A549 (cell line): ENCODE measurements at regions not wholly inside any gene's neighbourhood (a gene's known extent, or its start where the extent isn't known, plus 50 kb on each side); places are given as distances from the start of the nearest gene placed in this dataset.

Experiments
- ATAC-seq, 2 experiments: fragments of 200-7000 bp in 1 of 2; fragments of >200 bp in 1 of 2; cut with Nextera tagmentation in 1 of 2; cut with Tn5 transposase in 1 of 2; 3 replicates each; pipeline versions ENCODE4 v1.8.0 to v1.9.1; 2018 to 2020; ENCODE audit warnings: mild to moderate bottlenecking in 1 of 2, moderate library complexity in 1 of 2
- CTCF ChIA-PET: fragments of 300-600 bp; sonication (Branson Sonifier 250); formaldehyde crosslinking; extraction: SDS; loops from one replicate; lab custom pipeline; 2021; ENCODE audit warnings: antibody characterized with exemption, inconsistent platforms; lab: Yijun Ruan, JAX
- POLR2A ChIA-PET: fragments of 350-600 bp; formaldehyde crosslinking; extraction: SDS; loops from one replicate; lab custom pipeline; 2021; ENCODE audit warnings: antibody characterized with exemption, inconsistent platforms; lab: Yijun Ruan, JAX
- DNase-seq, 2 experiments: peaks; one replicate each; pipeline versions ENCODE4 v3.0.0 to v3.0.0-alpha.2; 2011 to 2016; ENCODE audit warnings: low read depth in 1 of 2, low spot score in 1 of 2
- FAIRE-seq: peaks from 2 replicates; lab custom pipeline; 2011; peaks lifted over from hg19 to GRCh38; lab: Jason Lieb, UNC
- H3K27ac ChIP-seq, 2 experiments: fragments of >200 bp; sonication (Bioruptor Twin); formaldehyde crosslinking; 3 replicates each; pipeline ENCODE4 v1.5.1; 2016 to 2017
- H3K4me1 ChIP-seq: fragments of >200 bp; sonication (Bioruptor Twin); formaldehyde crosslinking; 3 replicates; pipeline ENCODE4 v1.6.1; 2016
- H3K4me2 ChIP-seq: fragments of >200 bp; sonication (Bioruptor Twin); formaldehyde crosslinking; 3 replicates; pipeline ENCODE4 v1.6.1; 2016
- H3K4me3 ChIP-seq: fragments of >200 bp; sonication (Bioruptor Twin); formaldehyde crosslinking; 3 replicates; pipeline ENCODE4 v1.5.1; 2016
- H3K9me3 ChIP-seq: fragments of >200 bp; sonication (Bioruptor Twin); formaldehyde crosslinking; 3 replicates; pipeline ENCODE4 v1.6.1; 2016
- ATOH8 ChIP-seq: fragments of 250-450 bp; sonication (Bioruptor Pico); IDR thresholded peaks from 2 replicates; pipeline ENCODE4 v1.5.0; 2020; ENCODE audit warnings: low read depth, mild to moderate bottlenecking, moderate library complexity
- BHLHE40 ChIP-seq: IDR thresholded peaks from 2 replicates; pipeline ENCODE4 v1.6.1; 2012; ENCODE audit warnings: low read depth, low read length, inconsistent platforms
- CBX2 ChIP-seq: fragments of 200-600 bp; sonication (generic); IDR thresholded peaks from 2 replicates; pipeline ENCODE4 v1.6.1; 2016; ENCODE audit warnings: low read depth, mild to moderate bottlenecking, borderline replicate concordance
- CBX8 ChIP-seq: fragments of 200-600 bp; sonication (generic); IDR thresholded peaks from 2 replicates; pipeline ENCODE4 v1.6.1; 2016
- CTCF ChIP-seq: fragments of >200 bp; sonication (Bioruptor Twin); formaldehyde crosslinking; IDR thresholded peaks from 3 replicates; pipeline ENCODE4 v1.5.1; 2016
- E2F6 ChIP-seq: IDR thresholded peaks from 2 replicates; pipeline ENCODE4 v1.6.1; 2012; ENCODE audit warnings: low read depth, borderline replicate concordance
- EHF ChIP-seq: fragments of 250-450 bp; sonication (Bioruptor Pico); IDR thresholded peaks from 2 replicates; pipeline ENCODE4 v1.5.0; 2020; ENCODE audit warnings: mild to moderate bottlenecking
- ELK1 ChIP-seq: fragments of 150-350 bp; IDR thresholded peaks from 2 replicates; pipeline ENCODE4 v1.6.1; 2014; ENCODE audit warnings: low read depth, mild to moderate bottlenecking, low read length
- EP300 ChIP-seq, 2 experiments: fragments of >200 bp; sonication (Bioruptor Twin); formaldehyde crosslinking; IDR thresholded peaks; 2 replicates in 1 of 2; 3 replicates in 1 of 2; pipeline ENCODE4 v1.6.1; 2016 to 2017
- ESRRA ChIP-seq: fragments of 150-350 bp; IDR thresholded peaks from 2 replicates; pipeline ENCODE4 v1.6.1; 2014; ENCODE audit warnings: mild to moderate bottlenecking, low read length, borderline replicate concordance
- FOSB ChIP-seq: fragments of 250-450 bp; sonication (Bioruptor Pico); IDR thresholded peaks from 2 replicates; pipeline ENCODE4 v1.5.0; 2020; ENCODE audit warnings: mild to moderate bottlenecking, moderate library complexity
- FOSL2 ChIP-seq, 2 experiments: fragments of 450-650 bp in 1 of 2; fragments of >200 bp in 1 of 2; sonication (Bioruptor Twin) in 1 of 2; formaldehyde crosslinking; IDR thresholded peaks; 2 replicates each; pipeline versions ENCODE4 v1.5.0 to v1.6.1; 2016 to 2020; ENCODE audit warnings: mild to moderate bottlenecking in 1 of 2, moderate library complexity in 1 of 2
- HDAC2 ChIP-seq: fragments of 200-600 bp; sonication (generic); IDR thresholded peaks from 2 replicates; pipeline ENCODE4 v1.6.1; 2016
- KDM1A ChIP-seq: fragments of 200-600 bp; sonication (generic); IDR thresholded peaks from 2 replicates; pipeline ENCODE4 v1.6.1; 2016; ENCODE audit warnings: low read depth, mild to moderate bottlenecking
- MAX ChIP-seq: IDR thresholded peaks from 2 replicates; pipeline ENCODE4 v1.6.1; 2012
- MAZ ChIP-seq: fragments of 150-350 bp; IDR thresholded peaks from 2 replicates; pipeline ENCODE4 v1.6.1; 2014; ENCODE audit warnings: antibody characterized with exemption, low read depth, low read length, borderline replicate concordance
- NR3C1 ChIP-seq: fragments of >200 bp; sonication (Bioruptor Twin); formaldehyde crosslinking; IDR thresholded peaks from 3 replicates; pipeline ENCODE4 v1.6.1; 2017
- PHF8 ChIP-seq: fragments of 200-600 bp; sonication (generic); IDR thresholded peaks from 2 replicates; pipeline ENCODE4 v1.6.1; 2016; ENCODE audit warnings: low read depth, mild to moderate bottlenecking, antibody characterized with exemption, moderate library complexity, borderline replicate concordance
- POLR2A ChIP-seq: IDR thresholded peaks from 2 replicates; pipeline ENCODE4 v1.6.1; 2012; ENCODE audit warnings: mild to moderate bottlenecking, low read length
- RAD21 ChIP-seq, 2 experiments: fragments of >200 bp in 1 of 2; sonication (Bioruptor Twin) in 1 of 2; formaldehyde crosslinking in 1 of 2; IDR thresholded peaks in 1 of 2; conservative IDR thresholded peaks in 1 of 2; 2 replicates in 1 of 2; 3 replicates in 1 of 2; pipeline ENCODE4 v1.6.1; 2012 to 2018; ENCODE audit warnings: inconsistent platforms in 1 of 2
- RCOR1 ChIP-seq: fragments of 150-350 bp; IDR thresholded peaks from 2 replicates; pipeline ENCODE4 v1.6.1; 2014; ENCODE audit warnings: antibody characterized with exemption, low read length, low read depth
- REST ChIP-seq: fragments of 200-600 bp; sonication (generic); IDR thresholded peaks from 2 replicates; pipeline ENCODE4 v1.6.1; 2016; ENCODE audit warnings: antibody characterized with exemption, mild to moderate bottlenecking, moderate library complexity
- RNF2 ChIP-seq: fragments of 200-600 bp; sonication (generic); IDR thresholded peaks from 2 replicates; pipeline ENCODE4 v1.6.1; 2016; ENCODE audit warnings: low read depth, mild to moderate bottlenecking, antibody characterized with exemption, moderate library complexity, borderline replicate concordance
- USF2 ChIP-seq: fragments of 450-650 bp; IDR thresholded peaks from 2 replicates; pipeline ENCODE4 v1.6.1; 2014; ENCODE audit warnings: antibody characterized with exemption
- ZC3H11A ChIP-seq: fragments of 450-650 bp; IDR thresholded peaks from 2 replicates; pipeline ENCODE4 v1.6.1; 2014; ENCODE audit warnings: antibody characterized with exemption, mild to moderate bottlenecking
- ZFP36 ChIP-seq: fragments of 450-650 bp; IDR thresholded peaks from 2 replicates; pipeline ENCODE4 v1.6.1; 2014; ENCODE audit warnings: borderline replicate concordance; ENCODE audit not compliant: partially characterized antibody
- ZSCAN20 ChIP-seq: fragments of 250-450 bp; sonication (Bioruptor Pico); IDR thresholded peaks from 2 replicates; pipeline ENCODE4 v1.8.0; 2022; ENCODE audit warnings: mild to moderate bottlenecking, moderate library complexity
- WGBS: methylation state at CpG from one replicate; pipeline ENCODE4 v1.1.6; 2017; ENCODE audit errors: missing lambda C conversion rate; 5-methylcytosine and 5-hydroxymethylcytosine counted together

- no peak for ATAC-seq
- POLR2A ChIA-PET = no interaction called here
- TF ChIP-seq POLR2A = no peak
- TF ChIP-seq ZSCAN20 (CRISPR knock-in tag) = no peak
- no peak for TF ChIP-seq RNF2
- TF ChIP-seq PHF8 = no peak
- TF ChIP-seq FOSL2 (IDR thresholded peaks at IDR 0.05) = no peak
- TF ChIP-seq FOSL2 (CRISPR knock-in tag; IDR thresholded peaks at IDR 0.05) = no peak
- TF ChIP-seq CTCF = no peak
- no peak for TF ChIP-seq EHF (CRISPR knock-in tag)
- TF ChIP-seq EP300 (IDR thresholded peaks at IDR 0.05) = no peak
- TF ChIP-seq BHLHE40 = no peak
- TF ChIP-seq RAD21 (conservative IDR thresholded peaks at IDR 0.05 in 1 of 2, IDR thresholded peaks at IDR 0.05 in 1 of 2) = no peak
- no peak for TF ChIP-seq HDAC2
- no peak for TF ChIP-seq ATOH8 (CRISPR knock-in tag)
- TF ChIP-seq ZC3H11A = no peak
- TF ChIP-seq ZFP36 = no peak
- TF ChIP-seq MAZ = no peak
- TF ChIP-seq REST = no peak
- Histone ChIP-seq H3K27ac (no peak overlapping the region), H3K9me3 (no peaks in the 10 kb centered on the region), H3K4me2 (no peak overlapping the region), H3K4me1 (no peaks in the 10 kb centered on the region), H3K4me3 (no peak overlapping the region)
- no peak for DNase-seq
- WGBS = 58% methylated on average over 1 of the region's 1 CpG
- CTCF ChIA-PET = no interaction called here
- no peak for FAIRE-seq
These were observed 115.3 kb downstream of the LTN1 start for GRCh38 chr21:28877318-28877884.

- no peak overlapping the region for H3K4me3 ChIP-seq
- ChIA-PET POLR2A (no interaction called here), CTCF (interaction anchor here (0.6 kb wide), 1 partner anchor 680 kb away, joined by 3 read pairs; no protein-coding TSS in a partner anchor)
- no peaks in the 10 kb centered on the region for H3K9me3 ChIP-seq
- FAIRE-seq (no peak), ATAC-seq (no peak), DNase-seq (no peak)
- no peak overlapping the region for H3K27ac ChIP-seq
- no peak overlapping the region for H3K4me2 ChIP-seq
- H3K4me1 ChIP-seq = no peaks in the 10 kb centered on the region
- 67% methylated on average over 5 of the region's 5 CpGs for WGBS
- TF ChIP-seq NR3C1 (no peak), KDM1A (no peak), CBX2 (no peak), EP300 (IDR thresholded peaks at IDR 0.05) (no peak), CBX8 (no peak), ESRRA (no peak), RCOR1 (no peak), EHF (CRISPR knock-in tag) (no peak), USF2 (no peak), RAD21 (conservative IDR thresholded peaks at IDR 0.05 in 1 of 2, IDR thresholded peaks at IDR 0.05 in 1 of 2) (no peak), ELK1 (no peak), BHLHE40 (no peak), E2F6 (no peak), ATOH8 (CRISPR knock-in tag) (no peak), FOSB (CRISPR knock-in tag) (no peak), MAX (no peak), RNF2 (no peak)
These were observed 117.6 kb downstream of the LTN1 start for GRCh38 chr21:28875078-28875477.
